ENCODE measurements at regions not wholly inside any gene's neighbourhood (a gene's known extent, or its start where the extent isn't known, plus 50 kb on each side); places are given as distances from the start of the nearest gene placed in this dataset.

- DNase-seq: no peak
Measured at GRCh38 chr9:89887286-89887685, 282.5 kb downstream of the GADD45G start.

GRCh38 chr9:89888233-89888632 is 283.4 kb downstream of the GADD45G start:
- DNase-seq: no peak

- DNase-seq: no peak
Measured at GRCh38 chr9:89888677-89889076, 283.9 kb downstream of the GADD45G start.

- no peak for DNase-seq
Measured at GRCh38 chr9:89889865-89890264, 285.1 kb downstream of the GADD45G start.

GRCh38 chr9:89890326-89890980 is 285.6 kb downstream of the GADD45G start:
- no peak for DNase-seq

- no peak for DNase-seq
Measured at GRCh38 chr9:89891221-89891590, 286.4 kb downstream of the GADD45G start.

GRCh38 chr9:89891591-89892304 is 286.9 kb downstream of the GADD45G start:
- no peak for DNase-seq

- DNase-seq: no peak
Measured at GRCh38 chr9:89892920-89893319, 288.1 kb downstream of the GADD45G start.

- DNase-seq: no peak
Measured at GRCh38 chr9:89893886-89894285, 289.1 kb downstream of the GADD45G start.

GRCh38 chr9:89896806-89897340 is 292.1 kb downstream of the GADD45G start:
- no peak for DNase-seq

- no peak for DNase-seq
Measured at GRCh38 chr9:89899573-89899972, 294.8 kb downstream of the GADD45G start.

- DNase-seq: no peak
Measured at GRCh38 chr9:89901920-89902319, 297.1 kb downstream of the GADD45G start.

GRCh38 chr9:89902450-89903140 is 297.8 kb downstream of the GADD45G start:
- DNase-seq: no peak

GRCh38 chr9:89903141-89903475 is 298.3 kb downstream of the GADD45G start:
- DNase-seq: no peak

- no peak for DNase-seq
Measured at GRCh38 chr9:89905606-89906338, 301.0 kb downstream of the GADD45G start.

GRCh38 chr9:89911721-89912604 is 307.2 kb downstream of the GADD45G start:
- no peak for DNase-seq

GRCh38 chr9:89912605-89912953 is 307.8 kb downstream of the GADD45G start:
- no peak for DNase-seq

GRCh38 chr9:89915187-89915586 is 310.4 kb downstream of the GADD45G start:
- DNase-seq: no peak

- no peak for DNase-seq
Measured at GRCh38 chr9:89916001-89916597, 311.3 kb downstream of the GADD45G start.

GRCh38 chr9:89917861-89918260 is 313.0 kb downstream of the GADD45G start:
- DNase-seq: no peak

GRCh38 chr9:89919171-89919681 is 314.4 kb downstream of the GADD45G start:
- DNase-seq: peak; percentile 19

- DNase-seq: no peak
Measured at GRCh38 chr9:89920131-89920530, 315.3 kb downstream of the GADD45G start.

Measured in CD4-positive, alpha-beta T cell treated with Interferon gamma for 1 hour (primary cell).